Left ventricle myocardium inferior (tissue), 1 donor: ENCODE measurements at regions not wholly inside any gene's neighbourhood (a gene's known extent, or its start where the extent isn't known, plus 50 kb on each side); places are given as distances from the start of the nearest gene placed in this dataset.

Source experiments
- DNase-seq: peaks from one replicate; pipeline ENCODE4 v3.0.0-alpha.2; 2020
- H3K27ac ChIP-seq: fragments of 200-600 bp; replicated peaks from 2 replicates; pipeline ENCODE4 v1.8.0; 2021
- H3K27me3 ChIP-seq: fragments of 200-600 bp; 2 replicates; pipeline ENCODE4 v1.8.0; 2021; ENCODE audit warnings: low read depth
- H3K36me3 ChIP-seq: fragments of 200-600 bp; 2 replicates; pipeline ENCODE4 v1.8.0; 2021
- H3K4me1 ChIP-seq: fragments of 200-600 bp; 2 replicates; pipeline ENCODE4 v1.8.0; 2021
- H3K4me3 ChIP-seq: fragments of 200-600 bp; 2 replicates; pipeline ENCODE4 v1.8.0; 2021; ENCODE audit warnings: mild to moderate bottlenecking, moderate library complexity
- H3K9me3 ChIP-seq: fragments of 200-600 bp; replicated peaks from 2 replicates; pipeline ENCODE4 v1.8.0; 2021
- CTCF ChIP-seq: fragments of 200-600 bp; IDR thresholded peaks from 2 replicates; pipeline ENCODE4 v1.8.0; 2021; ENCODE audit warnings: antibody characterized with exemption, mild to moderate bottlenecking, borderline replicate concordance
- intact Hi-C: fragments of 100-400 bp; cut with micrococcal nuclease; formaldehyde crosslinking; loops from one replicate; pipeline ENCODE4 v1.11.0; 2022
- donor health status: DM: no; HTN: yes; CAD: no; lungs with severe emphysema.

DNA sequence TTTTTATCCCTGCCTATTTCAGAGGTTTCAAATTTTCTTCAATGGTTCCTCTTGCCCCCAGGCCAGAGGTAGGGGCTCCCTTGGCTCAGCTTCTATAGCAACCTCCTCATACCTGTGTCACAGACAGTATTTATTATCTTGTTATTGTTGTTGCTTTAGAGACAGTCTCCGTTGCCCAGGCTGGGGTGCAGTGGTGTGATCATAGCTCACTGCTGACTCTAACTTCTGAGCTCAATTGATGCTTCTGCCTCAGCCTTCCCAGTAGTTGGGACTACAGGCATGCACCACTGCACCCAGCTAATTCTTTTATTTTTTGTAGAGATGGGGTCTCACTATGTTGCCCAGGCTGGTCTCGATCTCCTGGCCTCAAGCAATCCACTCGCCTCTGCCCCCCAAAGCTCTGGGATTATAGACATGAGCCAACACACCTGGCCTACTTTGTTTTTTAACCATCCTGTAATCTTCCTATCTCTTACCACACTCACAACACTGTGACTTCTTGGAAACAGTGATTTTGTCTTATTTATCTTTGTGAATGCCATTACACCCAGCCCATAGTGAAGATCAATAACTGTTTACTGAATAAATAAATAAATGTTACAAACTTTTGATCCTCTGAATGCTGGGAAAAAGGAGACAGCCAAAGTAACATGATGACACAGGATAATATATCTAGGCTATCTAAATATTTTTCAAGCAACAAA, 95.9 kb downstream of the PHLDA1 start:
- no peak for DNase-seq
- H3K36me3 ChIP-seq = no peaks in the 10 kb centered on the region
- H3K9me3 ChIP-seq = no peaks in the 10 kb centered on the region
- intact Hi-C loops = no loop called here
- H3K27ac ChIP-seq = no peak overlapping the region
- H3K4me1 ChIP-seq = peaks cover 29% of the 10 kb centered on the region
- H3K4me3 ChIP-seq = no peak overlapping the region
- TF ChIP-seq CTCF = no peak
- no peaks in the 10 kb centered on the region for H3K27me3 ChIP-seq

GRCh38 chr12:75933101-75933500, 98.5 kb downstream of the PHLDA1 start:
- Histone ChIP-seq H3K9me3 (no peaks in the 10 kb centered on the region), H3K27ac (no peak overlapping the region), H3K27me3 (no peaks in the 10 kb centered on the region), H3K4me3 (no peak overlapping the region), H3K36me3 (no peaks in the 10 kb centered on the region), H3K4me1 (peaks cover 21% of the 10 kb centered on the region)
- no peak for DNase-seq
- intact Hi-C loops = no loop called here
- TF ChIP-seq CTCF = no peak

- no peak for DNase-seq
- H3K27ac ChIP-seq = no peak overlapping the region
- no peaks in the 10 kb centered on the region for H3K27me3 ChIP-seq
- no peak overlapping the region for H3K4me3 ChIP-seq
- H3K36me3 ChIP-seq = no peaks in the 10 kb centered on the region
- TF ChIP-seq CTCF = no peak
- intact Hi-C loops = no loop called here
- H3K4me1 ChIP-seq = peaks cover 21% of the 10 kb centered on the region
- no peaks in the 10 kb centered on the region for H3K9me3 ChIP-seq
Observed at GRCh38 chr12:75932241-75932640, 99.3 kb downstream of the PHLDA1 start.

GRCh38 chr12:75923964-75924666, 107.5 kb downstream of the PHLDA1 start:
- no peaks in the 10 kb centered on the region for H3K27me3 ChIP-seq
- TF ChIP-seq CTCF = no peak
- no peaks in the 10 kb centered on the region for H3K4me1 ChIP-seq
- H3K36me3 ChIP-seq = no peaks in the 10 kb centered on the region
- DNase-seq = no peak
- H3K27ac ChIP-seq = no peak overlapping the region
- peaks cover 19% of the 10 kb centered on the region for H3K9me3 ChIP-seq
- intact Hi-C loops = no loop called here
- no peak overlapping the region for H3K4me3 ChIP-seq

DNA sequence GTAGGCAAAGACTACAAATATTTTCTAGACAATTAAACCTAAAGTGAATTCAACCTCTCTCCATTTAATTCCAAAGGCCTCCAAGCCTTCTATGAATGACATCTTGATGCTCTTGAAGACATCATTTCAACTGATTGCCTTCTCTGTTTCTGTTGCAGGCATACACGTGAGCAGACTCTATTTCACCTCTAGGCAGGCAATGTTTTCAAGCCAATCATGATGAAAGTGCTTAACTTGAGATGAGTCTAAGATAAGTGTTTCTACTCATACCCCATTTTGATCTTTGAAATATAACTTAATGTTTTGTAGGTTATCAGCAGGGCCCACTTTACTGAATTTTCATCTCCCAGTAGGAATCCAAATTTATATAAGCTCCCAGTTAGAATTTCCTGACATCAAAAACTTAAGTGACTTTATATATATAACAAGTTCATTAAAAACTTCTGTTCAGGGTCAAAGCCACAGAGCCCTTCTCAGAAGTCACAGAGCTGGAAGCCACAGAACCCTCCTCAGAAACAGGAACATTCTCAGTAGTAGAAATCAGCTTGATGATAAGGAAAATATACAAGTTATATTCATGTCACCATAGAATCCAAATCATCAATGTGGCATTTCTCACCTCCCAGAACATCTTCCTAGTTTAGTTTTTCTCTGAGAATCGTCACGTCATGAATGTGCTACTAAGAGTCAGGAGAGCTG, 108.5 kb downstream of the PHLDA1 start:
- Histone ChIP-seq H3K36me3 (no peaks in the 10 kb centered on the region), H3K27ac (no peak overlapping the region), H3K9me3 (peaks cover 19% of the 10 kb centered on the region), H3K4me3 (no peak overlapping the region), H3K4me1 (no peaks in the 10 kb centered on the region), H3K27me3 (no peaks in the 10 kb centered on the region)
- intact Hi-C loops = no loop called here
- no peak for DNase-seq
- no peak for TF ChIP-seq CTCF
